Liver (tissue), 8 donors: ENCODE measurements at regions not wholly inside any gene's neighbourhood (a gene's known extent, or its start where the extent isn't known, plus 50 kb on each side); places are given as distances from the start of the nearest gene placed in this dataset.
A peak's percentile ranks its signal among the peaks of the same experiment; 100 is the strongest.

Experiments
- DNase-seq: peaks from one replicate; pipeline ENCODE4 v3.0.0-alpha.2; 2017; ENCODE audit warnings: low spot score
- H3K27ac ChIP-seq, 2 donors: one replicate each; pipeline ENCODE4 v1.7.0; 2013; ENCODE audit warnings: inconsistent platforms in 2 of 2, low read length in 2 of 2, control low read depth in 1 of 2, low read depth in 1 of 2, mild to moderate bottlenecking in 1 of 2
- H3K27me3 ChIP-seq, 4 donors: one replicate each; pipeline versions ENCODE4 v1.6.1 to v1.7.0; 2013; ENCODE audit warnings: low read length in 3 of 4, inconsistent platforms in 1 of 4, mild to moderate bottlenecking in 1 of 4, moderate library complexity in 1 of 4; ENCODE audit not compliant: control insufficient read depth in 4 of 4, insufficient read depth in 4 of 4
- H3K36me3 ChIP-seq, 4 donors: one replicate each; pipeline versions ENCODE4 v1.6.1 to v1.7.0; 2013; ENCODE audit warnings: low read length in 3 of 4, mild to moderate bottlenecking in 3 of 4, low read depth in 1 of 4, moderate library complexity in 1 of 4; ENCODE audit not compliant: control insufficient read depth in 4 of 4, insufficient read depth in 3 of 4
- H3K4me1 ChIP-seq, 4 donors: one replicate each; pipeline versions ENCODE4 v1.6.1 to v1.7.0; 2013; ENCODE audit warnings: low read length in 3 of 4, mild to moderate bottlenecking in 3 of 4, moderate library complexity in 1 of 4; ENCODE audit not compliant: control insufficient read depth in 4 of 4, insufficient read depth in 4 of 4
- H3K4me3 ChIP-seq, 3 donors: one replicate each; pipeline versions ENCODE4 v1.6.1 to v1.7.0; 2013; ENCODE audit warnings: low read length in 3 of 3, control low read depth in 1 of 3, low read depth in 1 of 3, mild to moderate bottlenecking in 1 of 3
- H3K9ac ChIP-seq, 2 donors: one replicate each; pipeline ENCODE4 v1.7.0; 2013; ENCODE audit warnings: low read length in 2 of 2, mild to moderate bottlenecking in 2 of 2, moderate library complexity in 2 of 2, control low read depth in 1 of 2, low read depth in 1 of 2
- H3K9me3 ChIP-seq, 4 donors: one replicate each; pipeline versions ENCODE4 v1.6.1 to v1.7.0; 2013; ENCODE audit warnings: low read length in 3 of 4; ENCODE audit not compliant: control insufficient read depth in 4 of 4
- EGR1 ChIP-seq, 2 donors: IDR thresholded peaks; 2 replicates each; pipeline ENCODE4 v1.6.1; 2016 to 2018; ENCODE audit warnings: antibody characterized with exemption in 2 of 2, low read depth in 2 of 2
- FOXA1 ChIP-seq: IDR thresholded peaks from 2 replicates; pipeline ENCODE4 v1.6.1; 2016; ENCODE audit warnings: antibody characterized with exemption
- FOXA2 ChIP-seq: IDR thresholded peaks from 2 replicates; pipeline ENCODE4 v1.6.1; 2016; ENCODE audit warnings: antibody characterized with exemption
- GABPA ChIP-seq, 2 donors: IDR thresholded peaks in 1 of 2; conservative IDR thresholded peaks in 1 of 2; 2 replicates each; pipeline ENCODE4 v1.6.1; 2016; ENCODE audit warnings: antibody characterized with exemption in 2 of 2, mild to moderate bottlenecking in 1 of 2, moderate library complexity in 1 of 2
- HNF4A ChIP-seq, 2 donors: conservative IDR thresholded peaks; 2 replicates each; pipeline ENCODE4 v1.6.1; 2016; ENCODE audit warnings: antibody characterized with exemption in 2 of 2, mild to moderate bottlenecking in 2 of 2
- HNF4G ChIP-seq: IDR thresholded peaks from 2 replicates; pipeline ENCODE4 v1.6.1; 2016; ENCODE audit warnings: antibody characterized with exemption
- JUND ChIP-seq, 2 donors: IDR thresholded peaks; 2 replicates each; pipeline ENCODE4 v1.6.1; 2016; ENCODE audit warnings: antibody characterized with exemption in 2 of 2
- NR2F2 ChIP-seq: IDR thresholded peaks from 2 replicates; pipeline ENCODE4 v1.6.1; 2016; ENCODE audit warnings: antibody characterized with exemption
- RAD21 ChIP-seq, 2 donors: IDR thresholded peaks; 2 replicates each; pipeline ENCODE4 v1.6.1; 2016; ENCODE audit warnings: antibody characterized with exemption in 2 of 2, mild to moderate bottlenecking in 2 of 2
- RXRA ChIP-seq, 2 donors: IDR thresholded peaks; 2 replicates each; pipeline ENCODE4 v1.6.1; 2017 to 2018; ENCODE audit warnings: antibody characterized with exemption in 2 of 2, mild to moderate bottlenecking in 1 of 2
- SP1 ChIP-seq: IDR thresholded peaks from 2 replicates; pipeline ENCODE4 v1.6.1; 2018; ENCODE audit warnings: antibody characterized with exemption, mild to moderate bottlenecking
- TAF1 ChIP-seq: conservative IDR thresholded peaks from 2 replicates; pipeline ENCODE4 v1.6.1; 2016; ENCODE audit warnings: antibody characterized with exemption, mild to moderate bottlenecking
- YY1 ChIP-seq: IDR thresholded peaks from 2 replicates; pipeline ENCODE4 v1.6.1; 2016; ENCODE audit warnings: antibody characterized with exemption, mild to moderate bottlenecking
- WGBS: extraction: QIAGEN DNeasy Blood & Tissue Kit; methylation state at CpG from one replicate; pipeline ENCODE4 v1.1.7; 2013; 5-methylcytosine and 5-hydroxymethylcytosine counted together
- TF ChIP-seq, protein P1 (sequence below): IDR thresholded peaks from 2 replicates; pipeline ENCODE4 v1.6.1; 2016; ENCODE audit warnings: antibody characterized with exemption
- TF ChIP-seq, protein P2 (sequence below): IDR thresholded peaks from 2 replicates; pipeline ENCODE4 v1.6.1; 2016; ENCODE audit warnings: antibody characterized with exemption
- TF ChIP-seq, protein P3 (sequence below): IDR thresholded peaks from 2 replicates; pipeline ENCODE4 v1.6.1; 2016; ENCODE audit warnings: antibody characterized with exemption
- TF ChIP-seq, protein P4 (sequence below): fragments of 150-350 bp; IDR thresholded peaks from 2 replicates; pipeline ENCODE4 v1.5.1; 2017; ENCODE audit warnings: improper control_type of control experiment, low read depth, low read length; ENCODE audit not compliant: missing input control
- TF ChIP-seq, protein P5 (sequence below): IDR thresholded peaks from 2 replicates; pipeline ENCODE4 v1.6.1; 2016; ENCODE audit warnings: antibody characterized with exemption, mild to moderate bottlenecking
- donor health status: healthy.
- donor health status: healthy.
- donor health status: healthy.
- donor health status: healthy.
- donor health status: healthy.

DNA sequence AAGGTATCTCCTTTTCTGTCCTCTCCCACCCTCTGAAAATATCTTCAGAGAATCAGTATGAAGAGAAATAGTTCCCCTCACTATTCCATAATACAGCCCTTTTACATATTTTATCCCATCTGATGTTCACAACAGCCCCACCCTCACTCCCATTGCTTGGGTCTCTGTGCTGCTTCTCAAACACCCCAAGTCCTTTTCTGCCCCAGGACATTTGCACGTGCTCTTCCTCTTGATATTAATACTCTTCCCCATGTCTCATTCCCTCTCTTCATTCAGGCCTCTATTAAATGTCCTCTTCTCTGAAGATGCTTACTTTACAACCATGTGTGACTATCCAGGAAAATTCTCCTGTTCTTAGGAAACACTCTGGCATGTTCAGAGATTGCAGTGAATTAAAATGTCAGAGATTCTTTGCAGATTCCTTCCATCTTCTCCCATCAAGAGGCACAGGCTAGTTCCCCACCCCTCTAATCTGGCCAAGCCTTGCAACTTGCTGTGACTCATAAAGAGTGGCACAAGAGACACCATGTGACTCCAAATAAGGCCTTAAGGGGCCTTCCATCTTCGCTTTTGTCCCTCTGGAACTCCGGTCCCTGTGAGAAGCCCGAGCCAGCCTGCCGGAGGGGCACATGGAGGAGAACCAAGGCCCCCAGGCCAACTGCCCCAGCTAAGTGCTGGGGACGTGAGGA, 128.5 kb downstream of the CHSY1 start:
- Histone ChIP-seq H3K36me3 (no peaks in the 10 kb centered on the region), H3K4me3 (no peak overlapping the region), H3K9ac (no peak overlapping the region), H3K9me3 (peaks cover 0 to 3% (median 0%) of the 10 kb centered on the region in 4 donors), H3K27me3 (no peaks in the 10 kb centered on the region), H3K27ac (no peak overlapping the region), H3K4me1 (peaks cover 0 to 10% (median 4%) of the 10 kb centered on the region in 4 donors)
- TF ChIP-seq JUND (IDR thresholded peaks at IDR 0.05) (no peak), YY1 (no peak), FOXA2 (no peak), RAD21 (IDR thresholded peaks at IDR 0.05) (no peak), SP1 (no peak)
- TF ChIP-seq, protein P1, sequence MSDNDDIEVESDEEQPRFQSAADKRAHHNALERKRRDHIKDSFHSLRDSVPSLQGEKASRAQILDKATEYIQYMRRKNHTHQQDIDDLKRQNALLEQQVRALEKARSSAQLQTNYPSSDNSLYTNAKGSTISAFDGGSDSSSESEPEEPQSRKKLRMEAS = no peak
- TF ChIP-seq, protein P2, sequence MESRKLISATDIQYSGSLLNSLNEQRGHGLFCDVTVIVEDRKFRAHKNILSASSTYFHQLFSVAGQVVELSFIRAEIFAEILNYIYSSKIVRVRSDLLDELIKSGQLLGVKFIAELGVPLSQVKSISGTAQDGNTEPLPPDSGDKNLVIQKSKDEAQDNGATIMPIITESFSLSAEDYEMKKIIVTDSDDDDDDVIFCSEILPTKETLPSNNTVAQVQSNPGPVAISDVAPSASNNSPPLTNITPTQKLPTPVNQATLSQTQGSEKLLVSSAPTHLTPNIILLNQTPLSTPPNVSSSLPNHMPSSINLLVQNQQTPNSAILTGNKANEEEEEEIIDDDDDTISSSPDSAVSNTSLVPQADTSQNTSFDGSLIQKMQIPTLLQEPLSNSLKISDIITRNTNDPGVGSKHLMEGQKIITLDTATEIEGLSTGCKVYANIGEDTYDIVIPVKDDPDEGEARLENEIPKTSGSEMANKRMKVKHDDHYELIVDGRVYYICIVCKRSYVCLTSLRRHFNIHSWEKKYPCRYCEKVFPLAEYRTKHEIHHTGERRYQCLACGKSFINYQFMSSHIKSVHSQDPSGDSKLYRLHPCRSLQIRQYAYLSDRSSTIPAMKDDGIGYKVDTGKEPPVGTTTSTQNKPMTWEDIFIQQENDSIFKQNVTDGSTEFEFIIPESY = no peak
- TF ChIP-seq, protein P3, sequence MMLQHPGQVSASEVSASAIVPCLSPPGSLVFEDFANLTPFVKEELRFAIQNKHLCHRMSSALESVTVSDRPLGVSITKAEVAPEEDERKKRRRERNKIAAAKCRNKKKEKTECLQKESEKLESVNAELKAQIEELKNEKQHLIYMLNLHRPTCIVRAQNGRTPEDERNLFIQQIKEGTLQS = no peak
- WGBS = 95% methylated on average over 6 of the region's 6 CpGs
- no peak for DNase-seq

DNA sequence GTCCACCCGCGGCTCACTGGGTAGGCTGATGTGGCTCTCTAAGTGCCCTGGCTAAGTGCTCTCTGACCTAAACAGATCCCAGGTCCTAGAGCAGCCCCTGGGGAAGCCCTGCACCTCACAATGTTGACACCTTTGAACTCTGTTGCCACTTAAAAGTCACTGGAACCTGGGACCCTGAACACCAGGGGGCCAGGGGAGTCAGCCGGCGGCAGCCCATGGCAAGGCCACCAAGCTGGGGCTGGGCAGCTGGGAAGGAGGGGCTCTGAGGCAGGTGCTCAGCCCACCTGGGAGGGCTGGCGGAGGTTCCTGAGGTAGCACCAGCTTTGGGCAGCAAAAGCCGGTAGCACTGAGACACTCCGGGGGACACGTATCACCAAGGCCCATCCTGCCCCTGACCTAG, 129.0 kb downstream of the CHSY1 start:
- TF ChIP-seq, protein P2 = no peak
- TF ChIP-seq, protein P4, sequence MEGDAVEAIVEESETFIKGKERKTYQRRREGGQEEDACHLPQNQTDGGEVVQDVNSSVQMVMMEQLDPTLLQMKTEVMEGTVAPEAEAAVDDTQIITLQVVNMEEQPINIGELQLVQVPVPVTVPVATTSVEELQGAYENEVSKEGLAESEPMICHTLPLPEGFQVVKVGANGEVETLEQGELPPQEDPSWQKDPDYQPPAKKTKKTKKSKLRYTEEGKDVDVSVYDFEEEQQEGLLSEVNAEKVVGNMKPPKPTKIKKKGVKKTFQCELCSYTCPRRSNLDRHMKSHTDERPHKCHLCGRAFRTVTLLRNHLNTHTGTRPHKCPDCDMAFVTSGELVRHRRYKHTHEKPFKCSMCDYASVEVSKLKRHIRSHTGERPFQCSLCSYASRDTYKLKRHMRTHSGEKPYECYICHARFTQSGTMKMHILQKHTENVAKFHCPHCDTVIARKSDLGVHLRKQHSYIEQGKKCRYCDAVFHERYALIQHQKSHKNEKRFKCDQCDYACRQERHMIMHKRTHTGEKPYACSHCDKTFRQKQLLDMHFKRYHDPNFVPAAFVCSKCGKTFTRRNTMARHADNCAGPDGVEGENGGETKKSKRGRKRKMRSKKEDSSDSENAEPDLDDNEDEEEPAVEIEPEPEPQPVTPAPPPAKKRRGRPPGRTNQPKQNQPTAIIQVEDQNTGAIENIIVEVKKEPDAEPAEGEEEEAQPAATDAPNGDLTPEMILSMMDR = no peak
- TF ChIP-seq GABPA (IDR thresholded peaks at IDR 0.05 in 1 of 2, conservative IDR thresholded peaks at IDR 0.05 in 1 of 2) = no peak
- TF ChIP-seq FOXA1 = no peak
- TF ChIP-seq, protein P5, sequence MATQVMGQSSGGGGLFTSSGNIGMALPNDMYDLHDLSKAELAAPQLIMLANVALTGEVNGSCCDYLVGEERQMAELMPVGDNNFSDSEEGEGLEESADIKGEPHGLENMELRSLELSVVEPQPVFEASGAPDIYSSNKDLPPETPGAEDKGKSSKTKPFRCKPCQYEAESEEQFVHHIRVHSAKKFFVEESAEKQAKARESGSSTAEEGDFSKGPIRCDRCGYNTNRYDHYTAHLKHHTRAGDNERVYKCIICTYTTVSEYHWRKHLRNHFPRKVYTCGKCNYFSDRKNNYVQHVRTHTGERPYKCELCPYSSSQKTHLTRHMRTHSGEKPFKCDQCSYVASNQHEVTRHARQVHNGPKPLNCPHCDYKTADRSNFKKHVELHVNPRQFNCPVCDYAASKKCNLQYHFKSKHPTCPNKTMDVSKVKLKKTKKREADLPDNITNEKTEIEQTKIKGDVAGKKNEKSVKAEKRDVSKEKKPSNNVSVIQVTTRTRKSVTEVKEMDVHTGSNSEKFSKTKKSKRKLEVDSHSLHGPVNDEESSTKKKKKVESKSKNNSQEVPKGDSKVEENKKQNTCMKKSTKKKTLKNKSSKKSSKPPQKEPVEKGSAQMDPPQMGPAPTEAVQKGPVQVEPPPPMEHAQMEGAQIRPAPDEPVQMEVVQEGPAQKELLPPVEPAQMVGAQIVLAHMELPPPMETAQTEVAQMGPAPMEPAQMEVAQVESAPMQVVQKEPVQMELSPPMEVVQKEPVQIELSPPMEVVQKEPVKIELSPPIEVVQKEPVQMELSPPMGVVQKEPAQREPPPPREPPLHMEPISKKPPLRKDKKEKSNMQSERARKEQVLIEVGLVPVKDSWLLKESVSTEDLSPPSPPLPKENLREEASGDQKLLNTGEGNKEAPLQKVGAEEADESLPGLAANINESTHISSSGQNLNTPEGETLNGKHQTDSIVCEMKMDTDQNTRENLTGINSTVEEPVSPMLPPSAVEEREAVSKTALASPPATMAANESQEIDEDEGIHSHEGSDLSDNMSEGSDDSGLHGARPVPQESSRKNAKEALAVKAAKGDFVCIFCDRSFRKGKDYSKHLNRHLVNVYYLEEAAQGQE = no peak
- TF ChIP-seq TAF1 = no peak
- TF ChIP-seq EGR1 (IDR thresholded peaks at IDR 0.05; ENCODE audit: low read depth in 2 of 2) = no peak
- TF ChIP-seq SP1 = no peak
- no peak for TF ChIP-seq JUND (IDR thresholded peaks at IDR 0.05)
- no peak for TF ChIP-seq RAD21 (IDR thresholded peaks at IDR 0.05)
- TF ChIP-seq RXRA (IDR thresholded peaks at IDR 0.05) = no peak
- no peak for TF ChIP-seq HNF4A (conservative IDR thresholded peaks at IDR 0.05)
- no peak for TF ChIP-seq HNF4G
- TF ChIP-seq NR2F2 = no peak
- TF ChIP-seq YY1 = no peak
- TF ChIP-seq FOXA2 = no peak
- TF ChIP-seq, protein P3 = no peak
- Histone ChIP-seq H3K4me1 (peaks cover 0 to 5% (median 2%) of the 10 kb centered on the region in 4 donors), H3K36me3 (no peaks in the 10 kb centered on the region), H3K27me3 (no peaks in the 10 kb centered on the region), H3K9me3 (no peaks in the 10 kb centered on the region), H3K9ac (no peak overlapping the region), H3K4me3 (no peak overlapping the region), H3K27ac (peak overlapping the region in 1 of 2 donors; percentile 49)
- 91% methylated on average over 8 of the region's 8 CpGs for WGBS
- DNase-seq = no peak
